MM.1S (cell line): ENCODE measurements at regions not wholly inside any gene's neighbourhood (a gene's known extent, or its start where the extent isn't known, plus 50 kb on each side); places are given as distances from the start of the nearest gene placed in this dataset.

Experiments used
- DNase-seq: peaks from one replicate; pipeline ENCODE4 v3.0.0-alpha.2; 2015
- H2AFZ ChIP-seq: fragments of 300-600 bp; sonication (generic); 2 replicates; pipeline ENCODE4 v1.6.0; 2016; ENCODE audit warnings: antibody characterized with exemption, low read length
- H3F3A ChIP-seq: fragments of 300-600 bp; sonication (generic); 2 replicates; pipeline ENCODE4 v1.6.1; 2016; ENCODE audit warnings: mild to moderate bottlenecking, antibody characterized with exemption, low read length, moderate library complexity, mixed read lengths; ENCODE audit not compliant: insufficient read depth
- H3K27ac ChIP-seq: fragments of 300-600 bp; sonication (generic); 2 replicates; pipeline ENCODE4 v1.5.1; 2016; ENCODE audit warnings: mild to moderate bottlenecking, low read length
- H3K27me3 ChIP-seq: fragments of 300-600 bp; sonication (generic); replicated peaks from 2 replicates; pipeline ENCODE4 v1.6.0; 2016; ENCODE audit warnings: low read length; ENCODE audit not compliant: insufficient read depth
- H3K36me3 ChIP-seq: fragments of 300-600 bp; sonication (generic); replicated peaks from 2 replicates; pipeline ENCODE4 v1.6.1; 2016; ENCODE audit warnings: mild to moderate bottlenecking, low read length, mixed read lengths; ENCODE audit not compliant: insufficient read depth
- H3K4me1 ChIP-seq: fragments of 300-600 bp; sonication (generic); 2 replicates; pipeline ENCODE4 v1.6.1; 2016; ENCODE audit warnings: low read length, mixed read lengths
- H3K4me2 ChIP-seq: fragments of 300-600 bp; sonication (generic); 2 replicates; pipeline ENCODE4 v1.6.0; 2016; ENCODE audit warnings: low read depth, low read length
- H3K4me3 ChIP-seq: fragments of 300-600 bp; sonication (generic); 2 replicates; pipeline ENCODE4 v1.5.1; 2016; ENCODE audit warnings: low read length, mixed read lengths
- H3K79me2 ChIP-seq: fragments of 300-600 bp; sonication (generic); 2 replicates; pipeline ENCODE4 v1.6.1; 2016; ENCODE audit warnings: mixed run types, low read length, mixed read lengths
- H3K9ac ChIP-seq: fragments of 300-600 bp; sonication (generic); 2 replicates; pipeline ENCODE4 v1.6.1; 2016; ENCODE audit warnings: low read length, mixed read lengths
- H3K9me2 ChIP-seq: fragments of 300-600 bp; sonication (generic); replicated peaks from 2 replicates; pipeline ENCODE4 v1.6.1; 2016; ENCODE audit warnings: mild to moderate bottlenecking, low read length, mixed read lengths; ENCODE audit not compliant: insufficient read depth
- H3K9me3 ChIP-seq: fragments of 300-600 bp; sonication (generic); replicated peaks from 2 replicates; pipeline ENCODE4 v1.6.1; 2016; ENCODE audit warnings: mild to moderate bottlenecking, low read length, mixed read lengths; ENCODE audit not compliant: insufficient read depth
- H4K20me1 ChIP-seq: fragments of 300-600 bp; sonication (generic); 2 replicates; pipeline ENCODE4 v1.6.1; 2016; ENCODE audit warnings: mild to moderate bottlenecking, low read length, moderate library complexity, mixed read lengths; ENCODE audit not compliant: insufficient read depth
- EZH2 ChIP-seq: fragments of 300-600 bp; sonication (generic); optimal IDR thresholded peaks from 2 replicates; pipeline ENCODE3; 2017; ENCODE audit warnings: low read depth, mild to moderate bottlenecking, antibody characterized with exemption, low read length, mixed read lengths
- EZH2phosphoT487 ChIP-seq: fragments of 300-600 bp; sonication (generic); IDR thresholded peaks from 2 replicates; pipeline ENCODE4 v1.6.1; 2018; ENCODE audit warnings: antibody characterized with exemption, low read length
- TF ChIP-seq, protein P1 (sequence below): fragments of 300-600 bp; sonication (generic); IDR thresholded peaks from 2 replicates; pipeline ENCODE4 v1.5.1; 2016; ENCODE audit warnings: antibody characterized with exemption, low read length, mixed read lengths

DNA sequence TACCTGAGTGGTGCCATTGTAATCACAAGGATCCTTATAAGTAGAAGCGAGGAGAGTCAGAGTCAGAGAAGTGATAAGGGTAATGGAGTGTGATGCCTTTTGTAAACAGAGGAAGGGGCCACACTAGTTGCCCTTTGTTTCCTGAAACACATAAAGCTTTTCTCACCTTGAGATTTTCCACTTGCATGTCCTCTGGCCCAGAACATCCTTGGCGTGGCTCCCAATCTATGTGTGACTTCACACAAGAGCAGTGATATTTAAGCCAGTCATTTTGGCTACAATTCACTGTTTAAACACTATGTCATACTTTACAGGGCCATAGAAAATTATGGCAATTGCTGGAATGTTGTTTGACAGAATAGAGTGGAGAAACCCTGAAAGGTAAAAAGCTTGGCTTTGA is 121.2 kb upstream of the BTN3A2 start:
- H3K9me2 ChIP-seq, result no peaks in the 10 kb centered on the region
- no peaks in the 10 kb centered on the region for H3K79me2 ChIP-seq
- no peak overlapping the region for H2AFZ ChIP-seq
- no peak overlapping the region for H3K9ac ChIP-seq
- no peaks in the 10 kb centered on the region for H3K36me3 ChIP-seq
- no peak for DNase-seq
- no peak overlapping the region for H3K4me3 ChIP-seq
- no peaks in the 10 kb centered on the region for H4K20me1 ChIP-seq
- no peaks in the 10 kb centered on the region for H3K27me3 ChIP-seq
- H3K27ac ChIP-seq, result no peak overlapping the region
- H3F3A ChIP-seq, result peaks cover under 1% of the 10 kb centered on the region; the same call in 1 of the 2 replicates
- H3K4me2 ChIP-seq, result no peak overlapping the region
- no peaks in the 10 kb centered on the region for H3K9me3 ChIP-seq
- no peaks in the 10 kb centered on the region; the same call in 1 of the 2 replicates for H3K4me1 ChIP-seq
- TF ChIP-seq, protein P1, sequence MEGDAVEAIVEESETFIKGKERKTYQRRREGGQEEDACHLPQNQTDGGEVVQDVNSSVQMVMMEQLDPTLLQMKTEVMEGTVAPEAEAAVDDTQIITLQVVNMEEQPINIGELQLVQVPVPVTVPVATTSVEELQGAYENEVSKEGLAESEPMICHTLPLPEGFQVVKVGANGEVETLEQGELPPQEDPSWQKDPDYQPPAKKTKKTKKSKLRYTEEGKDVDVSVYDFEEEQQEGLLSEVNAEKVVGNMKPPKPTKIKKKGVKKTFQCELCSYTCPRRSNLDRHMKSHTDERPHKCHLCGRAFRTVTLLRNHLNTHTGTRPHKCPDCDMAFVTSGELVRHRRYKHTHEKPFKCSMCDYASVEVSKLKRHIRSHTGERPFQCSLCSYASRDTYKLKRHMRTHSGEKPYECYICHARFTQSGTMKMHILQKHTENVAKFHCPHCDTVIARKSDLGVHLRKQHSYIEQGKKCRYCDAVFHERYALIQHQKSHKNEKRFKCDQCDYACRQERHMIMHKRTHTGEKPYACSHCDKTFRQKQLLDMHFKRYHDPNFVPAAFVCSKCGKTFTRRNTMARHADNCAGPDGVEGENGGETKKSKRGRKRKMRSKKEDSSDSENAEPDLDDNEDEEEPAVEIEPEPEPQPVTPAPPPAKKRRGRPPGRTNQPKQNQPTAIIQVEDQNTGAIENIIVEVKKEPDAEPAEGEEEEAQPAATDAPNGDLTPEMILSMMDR, result no peak
- no peak for TF ChIP-seq EZH2
- TF ChIP-seq EZH2phosphoT487, result no peak

DNA sequence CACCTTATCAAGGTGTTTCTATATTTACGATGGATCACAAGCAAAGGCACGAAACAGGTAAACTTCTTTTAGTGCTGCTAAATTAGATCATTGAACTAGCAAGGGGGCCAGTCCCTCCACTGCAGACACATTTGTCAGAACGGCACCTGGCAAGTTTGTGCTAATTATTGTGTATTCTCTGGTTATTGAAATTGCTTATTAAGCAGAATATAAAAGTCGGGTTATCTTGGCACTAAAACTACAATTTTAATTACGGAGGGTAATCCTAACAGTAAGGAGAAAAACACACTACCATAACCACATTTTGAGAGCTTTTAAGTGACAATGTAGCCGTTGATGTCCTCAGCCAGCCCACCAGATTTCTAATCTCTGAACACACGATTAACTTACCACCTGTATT is 118.9 kb upstream of the BTN3A2 start:
- TF ChIP-seq EZH2phosphoT487 (no peak), EZH2 (no peak)
- TF ChIP-seq, protein P1, result no peak
- H3K4me2 ChIP-seq, result no peak overlapping the region
- no peak overlapping the region for H3K27ac ChIP-seq
- H4K20me1 ChIP-seq, result no peaks in the 10 kb centered on the region
- H3K36me3 ChIP-seq, result no peaks in the 10 kb centered on the region
- no peaks in the 10 kb centered on the region for H3K9me3 ChIP-seq
- H2AFZ ChIP-seq, result no peak overlapping the region
- H3K79me2 ChIP-seq, result no peaks in the 10 kb centered on the region
- DNase-seq, result no peak
- no peaks in the 10 kb centered on the region for H3K4me1 ChIP-seq
- H3F3A ChIP-seq, result peaks cover 22% of the 10 kb centered on the region
- H3K9ac ChIP-seq, result no peak overlapping the region
- H3K4me3 ChIP-seq, result no peak overlapping the region
- H3K27me3 ChIP-seq, result no peaks in the 10 kb centered on the region
- H3K9me2 ChIP-seq, result no peaks in the 10 kb centered on the region

DNA sequence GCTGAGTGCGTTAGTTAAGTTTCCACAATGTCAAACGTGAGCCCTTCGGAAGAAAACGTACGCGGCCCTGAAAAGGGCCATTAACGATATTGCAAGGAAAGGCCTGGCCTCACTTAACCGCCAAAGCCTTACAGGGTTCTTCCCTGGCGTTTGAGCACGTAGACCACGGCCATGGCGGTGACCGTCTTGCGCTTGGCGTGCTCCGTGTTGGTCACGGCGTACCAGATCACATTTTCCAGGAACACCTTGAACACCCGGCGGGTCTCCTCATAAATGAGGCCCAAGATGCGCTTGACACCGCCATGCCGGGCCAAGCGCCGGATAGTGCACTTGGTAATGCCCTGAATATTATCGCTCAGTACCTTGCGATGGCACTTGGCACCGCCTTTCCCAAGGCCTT is 118.4 kb upstream of the BTN3A2 start:
- no peak for DNase-seq
- Histone ChIP-seq H4K20me1 (no peaks in the 10 kb centered on the region), H3K9me3 (no peaks in the 10 kb centered on the region), H3K4me1 (no peaks in the 10 kb centered on the region), H3K27ac (no peak overlapping the region), H3K27me3 (no peaks in the 10 kb centered on the region), H3K9me2 (no peaks in the 10 kb centered on the region), H3K79me2 (no peaks in the 10 kb centered on the region), H3K36me3 (no peaks in the 10 kb centered on the region), H3K4me3 (no peak overlapping the region), H2AFZ (no peak overlapping the region), H3K9ac (no peak overlapping the region), H3K4me2 (no peak overlapping the region), H3F3A (peaks cover 25% of the 10 kb centered on the region)
- TF ChIP-seq, protein P1, result no peak
- no peak for TF ChIP-seq EZH2

GRCh38 chr6:26249707-26249956 is 115.4 kb upstream of the BTN3A2 start:
- no peaks in the 10 kb centered on the region for H3K36me3 ChIP-seq
- H3K9ac ChIP-seq, result peak overlapping the region; percentile 93
- H3K4me3 ChIP-seq, result peak overlapping the region; percentile 66
- H3K4me2 ChIP-seq, result peak overlapping the region; percentile 86
- H3K9me2 ChIP-seq, result no peaks in the 10 kb centered on the region
- peak; percentile 66 for DNase-seq
- H3K9me3 ChIP-seq, result no peaks in the 10 kb centered on the region
- TF ChIP-seq EZH2 (no peak), EZH2phosphoT487 (no peak)
- TF ChIP-seq, protein P1, result no peak
- H2AFZ ChIP-seq, result peak overlapping the region; percentile 44
- H3K4me1 ChIP-seq, result no peaks in the 10 kb centered on the region
- no peaks in the 10 kb centered on the region for H3K27me3 ChIP-seq
- no peaks in the 10 kb centered on the region for H3K79me2 ChIP-seq
- H3K27ac ChIP-seq, result peak overlapping the region; percentile 98
- peaks cover 42% of the 10 kb centered on the region for H3F3A ChIP-seq
- no peaks in the 10 kb centered on the region for H4K20me1 ChIP-seq
